Activated CD8-positive, alpha-beta memory T cell treated with anti-CD3 and anti-CD28 coated beads, Interleukin-2, amount 50 U/mL, for 1 hour (primary cell): ENCODE measurements at regions not wholly inside any gene's neighbourhood (a gene's known extent, or its start where the extent isn't known, plus 50 kb on each side); places are given as distances from the start of the nearest gene placed in this dataset.

Experiments
- DNase-seq: peaks from one replicate; pipeline ENCODE4 v3.0.0-alpha.2; 2020; ENCODE audit errors: extremely low read depth

DNA sequence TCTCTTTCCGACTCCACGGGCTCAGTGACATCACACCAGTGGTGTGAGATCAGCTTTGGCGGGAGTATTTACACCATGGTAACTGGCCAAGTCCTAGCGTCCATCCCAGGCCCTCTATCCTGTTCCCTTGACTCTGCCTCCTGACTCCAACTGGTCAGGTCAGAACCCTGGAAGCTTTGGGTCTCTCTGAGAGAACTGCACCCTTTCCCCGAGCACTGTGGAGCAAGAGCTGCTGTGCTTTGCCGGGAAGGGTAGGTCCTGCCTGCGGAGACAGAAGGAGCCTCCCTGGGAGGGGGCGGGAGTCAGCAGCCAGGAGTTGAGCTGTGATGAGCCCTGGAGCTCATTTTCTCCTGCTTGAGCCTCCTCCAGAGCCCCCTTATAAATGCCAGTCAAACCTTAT lies 212.1 kb upstream of the TNRC6C start:
- DNase-seq, result no peak

DNA sequence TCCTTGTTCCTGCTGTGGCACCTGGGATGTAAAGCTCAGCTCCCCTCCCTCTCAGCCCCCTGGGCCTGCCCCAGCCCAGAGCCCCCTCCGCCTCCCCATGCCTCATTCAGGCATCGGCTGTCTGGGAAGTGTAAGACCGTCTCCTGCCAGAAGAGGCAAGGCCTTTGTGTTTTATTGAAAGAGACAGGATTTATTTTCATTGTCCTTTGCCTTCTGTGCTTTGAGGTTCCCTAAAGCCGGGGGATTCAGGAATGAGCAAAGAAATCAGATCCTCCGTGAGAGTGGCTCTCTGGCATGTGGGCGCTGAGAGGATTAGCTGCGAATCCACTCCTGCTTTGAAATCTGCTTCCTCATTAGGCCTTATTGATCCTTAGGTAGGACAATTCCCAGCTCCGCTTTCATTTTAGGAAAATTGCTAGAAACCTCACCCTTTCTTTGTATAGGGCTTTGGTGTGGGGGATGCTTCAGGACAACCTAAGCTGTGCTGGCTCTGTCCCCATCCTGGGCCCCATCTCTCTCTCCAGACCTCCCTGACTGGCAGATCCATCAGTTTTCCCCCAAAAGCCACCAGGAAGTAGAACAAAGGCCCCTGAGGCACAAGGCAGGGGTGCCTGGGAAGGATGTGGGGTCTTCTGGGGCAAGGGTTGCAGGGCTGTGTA lies 211.5 kb upstream of the TNRC6C start:
- no peak for DNase-seq

DNA sequence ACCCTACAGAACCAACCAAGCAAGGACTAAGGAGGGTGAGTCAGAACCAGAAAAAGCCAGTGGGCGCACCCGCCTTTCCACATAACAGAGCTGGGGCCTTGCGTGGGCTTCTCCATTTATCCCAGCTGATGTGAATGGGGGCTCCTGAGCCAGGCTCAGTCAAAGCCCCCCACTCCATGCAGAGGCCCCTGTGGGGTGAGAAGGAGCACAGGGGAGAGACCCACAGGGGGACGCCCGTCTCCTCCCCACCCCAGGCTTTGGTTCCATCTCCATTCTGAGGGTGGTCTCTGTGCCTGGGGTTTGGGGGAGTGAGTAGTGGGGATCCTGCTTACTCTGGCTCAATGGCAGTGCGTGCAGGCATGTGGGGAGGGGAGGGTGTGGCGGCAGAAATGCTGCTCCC lies 210.1 kb upstream of the TNRC6C start:
- DNase-seq, result no peak

DNA sequence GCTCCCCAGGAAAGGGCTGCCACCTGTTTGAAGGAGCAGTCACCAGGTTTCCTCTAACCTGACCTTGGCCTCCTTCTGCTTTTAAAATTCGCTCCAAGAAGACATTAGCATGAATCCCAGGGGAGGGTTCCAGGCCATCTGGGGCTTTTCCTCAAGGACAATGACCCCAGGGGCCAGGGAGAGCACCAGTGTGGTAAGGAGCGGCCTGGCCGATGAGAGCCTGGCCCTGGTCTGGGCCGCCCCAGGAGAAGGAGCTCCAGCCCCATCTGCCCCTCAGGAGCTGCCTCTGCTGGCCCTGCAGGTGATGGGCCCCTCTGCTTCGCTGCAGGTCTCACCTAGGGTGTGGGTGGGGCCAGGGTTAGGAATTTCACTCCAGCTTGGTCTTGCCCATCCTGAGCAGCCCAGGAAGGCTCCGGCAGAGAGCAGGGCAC lies 209.2 kb upstream of the TNRC6C start:
- no peak for DNase-seq

DNA sequence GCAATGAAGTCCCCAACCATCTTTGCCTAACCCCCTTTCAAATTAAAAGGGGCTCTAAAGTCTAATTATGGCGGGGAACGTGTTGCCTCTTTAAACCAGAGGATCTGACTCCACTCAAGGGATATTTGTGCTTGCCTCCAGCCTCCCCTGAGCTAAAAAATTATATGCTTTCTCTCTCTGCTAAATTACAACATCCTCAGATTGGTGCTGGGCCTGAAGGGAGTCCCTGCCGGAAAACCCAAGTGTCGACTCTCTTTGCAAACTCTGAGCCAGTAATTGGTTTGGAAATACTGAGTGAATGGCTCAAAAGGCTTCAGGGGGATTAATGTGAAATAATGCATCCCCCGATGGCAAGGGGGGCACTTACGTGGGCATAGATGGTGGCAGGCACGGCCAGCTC lies 208.5 kb upstream of the TNRC6C start:
- DNase-seq, result no peak

DNA sequence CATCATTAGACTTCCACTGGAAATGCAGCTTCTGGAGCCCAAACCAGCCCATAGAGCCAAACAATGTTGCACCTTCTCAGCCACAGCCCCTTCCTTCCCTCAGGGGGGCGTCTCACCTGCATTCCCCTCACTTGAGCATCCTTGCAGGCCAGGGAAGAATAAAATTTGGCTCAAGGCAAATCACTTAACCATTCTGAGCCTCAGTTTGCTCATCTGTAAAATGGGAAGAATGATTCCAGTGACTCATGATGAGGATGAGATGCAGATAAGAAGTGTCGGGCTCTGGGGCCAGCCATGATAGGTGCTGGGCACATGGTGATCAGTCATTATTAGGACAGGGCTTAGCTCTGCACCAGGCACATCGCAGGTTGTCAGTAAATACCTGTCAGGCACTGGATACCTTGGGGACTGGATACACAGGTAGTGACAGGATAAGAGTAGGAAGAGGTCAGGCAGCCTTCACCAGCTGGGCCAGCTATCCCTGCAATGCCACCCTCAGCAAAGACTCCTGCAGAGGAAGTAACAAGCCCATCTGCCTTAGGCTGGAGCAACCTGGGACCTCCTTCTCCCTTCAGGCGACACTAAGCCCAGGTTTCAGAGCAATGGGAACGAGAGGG lies 208.0 kb upstream of the TNRC6C start:
- DNase-seq, result no peak

DNA sequence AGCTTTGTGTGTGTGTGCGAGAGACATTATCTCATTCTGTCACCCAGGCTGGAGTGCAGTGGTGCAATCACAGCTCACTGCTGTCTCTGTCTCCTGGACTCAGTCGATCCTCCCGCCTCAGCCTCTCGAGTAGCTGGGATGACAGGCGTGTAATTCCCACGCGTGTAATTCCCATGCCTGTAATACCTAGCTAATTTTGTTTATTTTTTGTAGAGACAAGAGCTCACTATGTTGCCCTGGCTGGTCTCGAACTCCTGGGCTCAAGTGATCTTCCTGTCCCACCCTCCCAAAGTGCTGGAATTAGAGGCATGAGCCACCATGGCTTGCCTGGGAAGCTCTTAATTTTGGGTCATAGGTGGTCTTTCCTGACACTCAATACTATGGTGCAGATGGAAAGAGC lies 205.3 kb upstream of the TNRC6C start:
- no peak for DNase-seq

DNA sequence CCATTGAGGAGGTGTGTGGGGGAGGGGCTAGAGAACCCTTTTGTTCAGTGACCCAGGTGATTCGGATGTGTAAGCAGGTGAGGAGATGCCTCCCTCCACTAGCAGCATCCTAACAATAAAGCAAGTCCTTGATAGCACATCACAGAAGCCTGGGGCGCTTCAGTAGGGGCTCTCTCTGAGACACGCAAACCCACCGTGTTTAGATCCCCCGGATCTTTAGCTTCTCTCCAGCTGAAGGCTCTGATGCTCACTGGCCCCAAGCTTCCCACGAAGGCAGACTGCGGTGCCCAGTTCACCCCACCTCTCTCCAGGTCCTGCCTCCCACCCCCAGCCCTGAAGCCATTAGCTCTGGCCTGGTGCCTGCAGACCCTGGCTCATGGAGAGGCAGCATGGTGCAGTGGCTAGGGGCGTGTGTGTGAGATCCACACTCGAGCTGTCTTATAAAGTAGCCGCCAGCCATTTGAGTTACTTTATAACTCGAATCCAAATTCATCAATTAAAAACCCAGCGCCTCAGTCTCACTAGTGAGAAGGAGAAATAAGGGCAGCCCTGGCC lies 204.7 kb upstream of the TNRC6C start:
- DNase-seq, result no peak

DNA sequence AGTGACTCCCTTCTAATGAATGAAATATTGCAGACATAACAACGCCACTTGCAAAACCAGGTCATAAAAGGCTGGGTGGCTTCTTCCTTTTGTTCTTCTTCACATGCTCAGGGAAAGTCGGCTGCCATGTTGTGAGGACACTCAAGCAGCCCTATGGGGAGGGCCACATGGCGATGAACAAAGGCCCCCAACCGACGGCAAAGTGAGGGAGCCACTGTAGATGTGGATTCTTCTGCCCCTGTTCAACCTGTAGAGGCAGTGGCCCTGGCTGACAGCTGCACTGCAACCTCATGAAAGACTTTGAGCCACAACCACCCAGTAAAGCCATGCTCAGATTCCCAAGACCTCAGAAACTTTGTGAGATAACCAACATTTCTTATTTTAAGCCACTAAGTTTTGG lies 203.5 kb upstream of the TNRC6C start:
- no peak for DNase-seq

DNA sequence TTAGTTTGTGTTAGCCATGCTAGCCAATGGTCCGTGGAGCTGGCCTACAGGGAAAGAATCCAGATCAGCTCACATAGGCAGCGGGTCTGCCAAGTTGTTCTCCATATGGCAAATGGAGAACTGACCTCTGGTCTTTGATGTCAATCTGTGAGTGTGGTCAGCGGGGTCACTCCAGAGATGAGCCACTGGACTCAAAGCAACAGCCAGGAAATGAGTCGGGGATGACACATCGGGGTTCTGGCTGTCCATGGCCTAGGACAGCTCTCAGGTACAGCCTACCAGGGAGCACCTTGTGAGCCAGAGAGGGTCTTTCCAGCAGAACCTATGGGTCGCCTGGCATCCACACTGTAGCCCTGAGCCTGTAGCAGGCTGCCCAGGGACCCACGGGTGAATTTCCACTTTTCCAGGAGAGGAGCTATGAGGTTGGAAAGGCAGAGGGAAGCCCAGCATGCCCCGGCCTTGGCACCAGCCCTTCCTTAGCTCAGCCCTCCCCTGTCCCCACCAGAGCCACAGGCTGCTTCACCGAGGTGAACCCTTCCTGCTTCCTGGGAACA lies 203.0 kb upstream of the TNRC6C start:
- no peak for DNase-seq

DNA sequence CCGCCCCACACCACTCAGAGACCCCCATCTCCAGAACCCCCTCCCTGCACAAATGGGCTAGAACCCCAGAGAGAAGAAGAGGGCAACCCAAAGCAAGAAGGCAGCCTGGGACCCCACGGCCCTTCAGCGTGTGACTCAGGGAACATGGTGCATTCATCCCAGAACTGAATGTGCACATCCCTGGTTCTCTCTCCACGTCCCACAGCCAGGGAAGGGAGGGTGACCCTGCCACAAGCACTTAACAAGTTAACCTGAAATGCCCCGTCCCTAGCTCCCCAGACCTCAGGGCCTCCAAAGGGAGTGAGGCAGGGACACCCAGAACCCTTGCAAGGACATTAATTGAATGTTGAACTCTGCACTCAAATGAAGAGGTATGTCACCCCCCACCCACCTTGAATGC lies 202.5 kb upstream of the TNRC6C start:
- no peak for DNase-seq

DNA sequence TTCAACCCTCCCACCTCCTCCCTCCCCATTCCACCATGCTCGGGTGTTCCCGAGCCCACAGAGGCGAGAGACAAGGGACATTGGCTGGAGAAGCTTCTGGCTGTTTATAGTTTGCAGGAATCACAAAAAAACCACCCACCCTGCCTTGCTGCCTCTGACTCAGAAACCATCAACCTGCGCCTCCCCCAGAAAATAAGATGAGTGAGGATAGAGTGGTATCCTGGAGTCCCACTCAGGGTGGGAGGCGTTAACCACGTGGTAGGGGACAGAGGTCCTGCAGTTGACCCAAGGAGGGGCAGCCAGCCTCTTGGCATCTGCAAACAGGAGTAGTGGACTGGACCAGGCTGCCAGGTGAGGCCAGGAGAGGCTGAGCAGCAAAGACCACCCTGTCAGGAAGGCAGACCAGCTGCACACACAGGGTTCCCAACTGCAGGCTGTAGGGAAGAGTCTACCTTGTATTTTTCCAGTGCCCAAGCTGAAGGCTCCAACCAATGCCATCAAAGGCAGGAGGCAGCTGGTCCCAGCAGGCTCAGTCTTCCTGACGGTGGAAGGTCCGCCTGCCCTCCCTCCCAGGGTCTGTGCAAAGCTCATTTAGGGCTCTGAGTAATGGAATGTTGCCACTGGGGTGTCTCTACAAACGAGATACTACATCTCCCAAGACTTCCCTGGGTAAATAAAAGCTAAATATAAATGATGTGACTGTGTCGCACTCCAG lies 201.5 kb upstream of the TNRC6C start:
- DNase-seq, result no peak

DNA sequence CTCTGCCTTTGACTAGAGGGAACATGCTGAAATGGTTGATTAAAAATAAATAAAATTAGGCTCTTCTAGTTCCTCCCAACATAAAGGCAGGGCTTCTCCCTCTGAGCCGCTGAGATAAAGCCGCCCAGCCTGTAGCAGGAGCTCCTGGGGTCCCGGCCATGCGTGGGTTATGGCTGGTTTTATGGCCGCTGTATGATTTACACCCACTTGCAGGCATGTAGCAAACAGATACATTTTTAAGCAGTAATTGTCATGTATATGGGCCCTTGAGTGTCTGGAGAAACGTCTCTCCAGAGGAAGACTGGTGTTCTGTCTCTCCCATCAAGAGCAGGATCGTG lies 201.0 kb upstream of the TNRC6C start:
- no peak for DNase-seq

DNA sequence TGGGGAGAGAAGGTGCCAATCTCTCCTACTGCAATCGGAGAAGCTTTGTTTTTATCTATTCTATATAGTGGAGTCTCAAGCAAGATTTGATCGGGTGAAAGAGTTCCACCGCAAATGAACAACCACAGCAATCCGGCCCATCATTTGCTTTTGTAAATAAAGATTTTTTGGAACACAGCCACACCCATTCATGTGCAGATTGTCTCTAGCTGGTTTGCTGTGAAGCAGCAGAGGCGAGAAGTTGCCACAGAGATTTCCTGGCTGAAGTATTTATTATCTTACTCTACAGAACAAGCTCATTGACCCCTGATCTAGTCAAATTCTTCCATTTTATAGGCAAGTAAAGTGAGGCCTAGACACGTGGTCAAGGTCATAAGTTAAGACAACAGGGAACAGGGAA lies 195.5 kb upstream of the TNRC6C start:
- DNase-seq, result no peak

DNA sequence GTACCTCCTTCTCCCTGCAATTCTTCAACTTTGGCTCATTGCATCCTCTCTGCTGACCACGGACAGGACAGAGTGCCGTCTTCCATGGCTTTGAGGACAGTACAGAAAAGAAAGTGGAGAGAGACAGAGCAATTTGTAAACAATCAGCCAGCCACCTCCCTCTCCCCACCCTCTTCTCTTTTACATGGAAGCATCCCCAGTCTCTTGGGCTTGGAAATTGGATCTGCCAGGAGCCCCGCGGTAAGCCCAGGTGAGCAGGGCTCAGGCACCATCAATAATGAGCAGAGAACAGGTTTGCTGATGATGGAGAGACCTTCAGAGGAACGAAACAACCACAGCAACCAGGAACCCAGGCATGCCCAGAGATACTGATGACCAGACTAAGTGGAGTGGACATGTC lies 194.9 kb upstream of the TNRC6C start:
- DNase-seq, result no peak

DNA sequence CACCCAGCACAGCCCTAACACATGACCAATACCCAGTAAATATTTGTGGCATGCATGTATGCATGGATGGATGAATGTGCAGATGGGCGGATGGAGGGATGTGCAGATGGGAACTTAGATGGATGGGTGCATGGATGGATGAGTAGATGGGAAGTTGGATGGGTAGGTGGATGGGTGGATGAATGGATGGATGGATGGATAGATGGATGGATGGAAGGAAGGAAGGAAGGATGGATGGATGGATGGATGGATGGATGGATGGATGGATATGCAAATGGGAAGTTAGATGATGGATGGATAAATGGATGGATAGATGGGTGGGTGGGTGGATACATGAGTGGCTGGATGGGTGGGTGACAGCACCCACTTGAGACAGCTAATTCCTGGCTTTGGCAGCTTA lies 193.2 kb upstream of the TNRC6C start:
- DNase-seq, result no peak

DNA sequence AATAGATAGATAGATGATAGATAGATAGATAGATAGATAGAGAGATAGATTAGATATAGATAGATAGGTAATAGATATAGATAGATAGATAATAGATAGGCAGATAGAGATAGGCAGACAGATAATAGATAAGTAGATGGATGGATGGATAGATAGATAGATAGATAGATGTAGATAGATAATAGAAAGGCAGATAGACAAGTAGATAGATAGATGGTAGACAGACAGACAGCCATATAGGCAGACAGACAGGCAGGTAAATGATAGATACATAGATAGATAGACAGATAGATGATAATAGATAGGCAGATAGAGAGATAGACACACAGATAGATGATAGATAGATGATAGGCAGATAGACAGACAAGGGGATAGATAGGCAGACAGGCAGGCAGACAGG lies 191.4 kb upstream of the TNRC6C start:
- DNase-seq, result no peak

DNA sequence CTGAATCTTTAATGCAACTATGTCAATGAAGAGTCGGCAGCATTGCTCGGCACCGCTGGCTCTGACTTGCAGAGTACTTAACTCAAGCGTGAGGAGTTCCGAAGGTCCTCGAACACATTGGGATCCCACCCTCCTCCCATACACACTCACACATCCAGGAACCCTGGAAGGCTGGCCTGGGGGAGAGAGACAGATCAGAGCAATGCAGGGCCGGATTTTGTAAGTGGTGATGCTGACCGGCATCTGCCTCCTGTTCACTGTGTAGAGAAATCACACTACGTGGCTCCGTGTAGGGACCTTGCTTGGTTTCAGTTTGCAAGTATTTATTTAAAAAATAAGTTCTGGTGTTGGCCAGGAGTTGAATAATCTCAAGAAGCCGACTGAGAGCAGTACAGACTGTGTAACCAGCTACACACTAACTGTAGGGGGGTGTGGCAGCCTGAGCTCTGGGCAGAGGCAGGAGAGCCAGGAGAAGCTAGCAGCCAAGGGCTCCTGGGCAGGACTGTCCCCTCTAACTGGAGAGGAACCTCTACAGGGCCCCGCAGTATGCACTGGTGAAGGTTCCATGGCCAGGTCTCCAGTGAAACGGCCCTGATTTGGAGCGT lies 190.2 kb upstream of the TNRC6C start:
- no peak for DNase-seq

DNA sequence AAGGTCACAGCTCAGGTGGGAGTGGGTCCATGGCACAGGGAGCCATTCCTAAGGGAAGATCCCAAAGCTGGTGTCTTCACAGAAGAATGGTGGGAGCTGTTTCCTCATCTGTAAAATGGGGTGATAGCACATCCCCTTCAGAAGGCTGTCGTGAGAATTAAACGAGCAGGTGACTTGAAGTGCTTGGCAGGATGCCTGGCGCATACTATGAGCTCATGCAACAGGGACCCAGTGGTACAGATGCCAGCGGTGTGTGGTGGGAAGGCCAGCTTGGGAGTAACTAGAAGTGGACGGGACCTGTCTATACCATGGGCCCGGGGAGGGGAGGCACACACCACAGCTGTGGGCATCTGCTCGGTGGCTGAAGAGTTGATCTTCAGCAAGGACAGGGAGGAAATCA lies 189.3 kb upstream of the TNRC6C start:
- DNase-seq, result no peak

DNA sequence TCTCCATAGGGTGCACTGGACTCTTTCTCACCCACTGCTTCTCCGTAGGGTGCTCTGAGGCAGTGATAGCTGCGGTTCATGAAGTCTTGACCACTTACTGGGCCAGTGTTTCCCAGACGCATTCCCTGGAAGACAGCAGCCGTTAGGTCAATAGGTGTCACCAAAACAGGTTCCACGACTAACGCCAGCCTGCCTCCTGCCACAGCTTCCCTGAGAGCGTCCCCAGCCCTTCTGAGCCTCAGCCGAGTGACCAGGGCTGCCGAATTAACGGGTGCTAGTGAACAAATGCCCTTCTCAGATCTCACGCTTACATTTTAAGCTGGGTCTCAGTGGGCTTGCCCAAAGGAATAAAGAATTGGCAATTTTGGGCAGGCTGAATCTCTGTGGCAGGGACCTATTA lies 188.7 kb upstream of the TNRC6C start:
- no peak for DNase-seq

DNA sequence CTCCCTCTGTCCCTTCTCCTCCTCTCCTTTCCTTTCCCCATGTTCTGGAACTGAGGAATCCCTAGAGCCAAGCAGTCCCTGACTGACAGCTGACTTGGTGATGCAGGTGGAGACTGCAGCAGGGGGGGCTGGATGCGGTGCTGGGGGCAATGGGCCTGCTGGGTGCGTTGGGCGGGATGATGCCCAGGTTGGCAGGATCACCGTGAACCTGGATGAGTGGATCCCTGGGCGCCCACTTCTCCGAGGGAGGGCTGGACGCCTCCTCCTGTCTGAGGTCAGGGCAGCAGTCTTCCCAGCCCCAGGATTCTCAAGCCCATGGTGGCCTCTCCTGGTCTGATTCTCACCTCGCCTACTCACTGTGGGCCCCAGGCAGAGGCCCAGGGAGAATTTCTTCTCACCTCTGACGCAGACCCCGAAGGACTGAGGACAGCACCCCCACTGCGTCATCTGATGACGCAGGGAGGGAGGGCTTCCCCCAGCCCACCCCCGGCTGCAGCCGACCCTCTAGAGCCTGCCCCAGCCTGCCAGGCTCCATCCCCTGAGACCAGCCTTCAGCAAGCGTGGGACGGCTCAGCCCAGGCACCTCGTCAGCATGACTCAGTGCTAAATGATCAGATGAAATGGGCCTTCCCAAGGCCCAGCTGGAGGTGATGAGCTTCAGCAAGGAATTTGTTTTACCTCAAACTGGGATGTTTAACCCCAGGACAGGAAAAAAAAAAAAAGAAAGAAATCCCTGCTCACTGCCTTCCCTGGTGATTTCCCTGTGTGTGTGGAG lies 188.0 kb upstream of the TNRC6C start:
- no peak for DNase-seq

DNA sequence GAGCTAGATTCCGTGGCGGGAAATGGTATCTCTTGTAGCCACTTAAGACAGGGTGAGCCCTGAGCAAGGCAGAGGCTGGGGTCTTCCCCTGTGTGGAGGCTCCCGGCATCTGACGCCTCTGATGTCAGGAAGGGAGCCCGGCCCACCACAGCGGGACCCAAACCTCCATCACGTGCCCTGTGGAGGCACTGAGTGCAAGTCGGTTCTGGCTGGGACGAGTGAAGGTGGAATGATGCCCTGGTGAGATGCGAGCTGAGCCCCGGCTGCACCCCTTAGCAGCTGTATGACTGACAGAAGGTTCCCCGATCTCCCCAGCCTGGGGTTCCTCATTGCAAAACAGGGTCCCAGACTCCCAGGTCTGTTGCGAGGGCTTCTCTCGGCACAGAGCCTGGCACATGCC lies 187.4 kb upstream of the TNRC6C start:
- no peak for DNase-seq
